ENCODE measurements at regions not wholly inside any gene's neighbourhood (a gene's known extent, or its start where the extent isn't known, plus 50 kb on each side); places are given as distances from the start of the nearest gene placed in this dataset.
"Not testable (repeated sequence)": the region's sequence is repeated elsewhere in the genome, so short reads cannot be mapped to it uniquely, and the experiment has no call there.

GRCh38 chr9:88891040-88891439, 100.2 kb upstream of the S1PR3 start:
- Histone ChIP-seq H3K4me3 (ENCODE audit: low read length in 3 of 3) (no peak overlapping the region), H3K9ac (ENCODE audit: low read depth in 1 of 3, low read length in 3 of 3) (no peak overlapping the region), H3K4me1 (ENCODE audit: control insufficient read depth in 3 of 3, insufficient read depth in 3 of 3, low read length in 3 of 3) (no peaks in the 10 kb centered on the region), H3K36me3 (ENCODE audit: control insufficient read depth in 3 of 3, insufficient read depth in 3 of 3, low read length in 3 of 3) (no peaks in the 10 kb centered on the region), H3K27ac (ENCODE audit: low read depth, low read length) (no peak overlapping the region), H3K27me3 (ENCODE audit: control insufficient read depth in 3 of 3, insufficient read depth in 3 of 3, low read length in 3 of 3) (no peaks in the 10 kb centered on the region), H3K9me3 (ENCODE audit: control insufficient read depth in 3 of 3, low read length in 3 of 3) (no peaks in the 10 kb centered on the region)

GRCh38 chr9:88892724-88893123, 98.5 kb upstream of the S1PR3 start:
- H3K27ac ChIP-seq (ENCODE audit: low read depth, low read length) = no peak overlapping the region
- H3K4me1 ChIP-seq (ENCODE audit: control insufficient read depth in 3 of 3, insufficient read depth in 3 of 3, low read length in 3 of 3) = no peaks in the 10 kb centered on the region
- no peaks in the 10 kb centered on the region for H3K27me3 ChIP-seq (ENCODE audit: control insufficient read depth in 3 of 3, insufficient read depth in 3 of 3, low read length in 3 of 3)
- H3K9me3 ChIP-seq (ENCODE audit: control insufficient read depth in 3 of 3, low read length in 3 of 3) = no peaks in the 10 kb centered on the region
- no peak overlapping the region for H3K9ac ChIP-seq (ENCODE audit: low read depth in 1 of 3, low read length in 3 of 3)
- no peak overlapping the region for H3K4me3 ChIP-seq (ENCODE audit: low read length in 3 of 3)
- H3K36me3 ChIP-seq (ENCODE audit: control insufficient read depth in 3 of 3, insufficient read depth in 3 of 3, low read length in 3 of 3) = no peaks in the 10 kb centered on the region

GRCh38 chr9:88897081-88897480, 94.2 kb upstream of the S1PR3 start:
- no peak overlapping the region for H3K27ac ChIP-seq (ENCODE audit: low read depth, low read length)

GRCh38 chr9:88898039-88898720, 93.1 kb upstream of the S1PR3 start:
- H3K9ac ChIP-seq (ENCODE audit: low read depth in 1 of 3, low read length in 3 of 3) = no peak overlapping the region
- no peaks in the 10 kb centered on the region for H3K36me3 ChIP-seq (ENCODE audit: control insufficient read depth in 3 of 3, insufficient read depth in 3 of 3, low read length in 3 of 3)

More at GRCh38 chr9:88897081-88897480, 94.2 kb upstream of the S1PR3 start:
- H3K9ac ChIP-seq (ENCODE audit: low read depth in 1 of 3, low read length in 3 of 3) = no peak overlapping the region
- H3K9me3 ChIP-seq (ENCODE audit: control insufficient read depth in 3 of 3, low read length in 3 of 3) = no peaks in the 10 kb centered on the region
- H3K27me3 ChIP-seq (ENCODE audit: control insufficient read depth in 3 of 3, insufficient read depth in 3 of 3, low read length in 3 of 3) = no peaks in the 10 kb centered on the region
- H3K4me1 ChIP-seq (ENCODE audit: control insufficient read depth in 3 of 3, insufficient read depth in 3 of 3, low read length in 3 of 3) = no peaks in the 10 kb centered on the region
- H3K36me3 ChIP-seq (ENCODE audit: control insufficient read depth in 3 of 3, insufficient read depth in 3 of 3, low read length in 3 of 3) = no peaks in the 10 kb centered on the region
- H3K4me3 ChIP-seq (ENCODE audit: low read length in 3 of 3) = no peak overlapping the region

GRCh38 chr9:88905506-88905905, 85.8 kb upstream of the S1PR3 start:
- H3K27ac ChIP-seq (ENCODE audit: low read depth, low read length) = no peak overlapping the region
- H3K36me3 ChIP-seq (ENCODE audit: control insufficient read depth in 3 of 3, insufficient read depth in 3 of 3, low read length in 3 of 3) = no peaks in the 10 kb centered on the region
- H3K9me3 ChIP-seq (ENCODE audit: control insufficient read depth in 3 of 3, low read length in 3 of 3) = no peaks in the 10 kb centered on the region
- no peak overlapping the region for H3K9ac ChIP-seq (ENCODE audit: low read depth in 1 of 3, low read length in 3 of 3)
- no peaks in the 10 kb centered on the region for H3K27me3 ChIP-seq (ENCODE audit: control insufficient read depth in 3 of 3, insufficient read depth in 3 of 3, low read length in 3 of 3)
- H3K4me3 ChIP-seq (ENCODE audit: low read length in 3 of 3) = no peak overlapping the region
- H3K4me1 ChIP-seq (ENCODE audit: control insufficient read depth in 3 of 3, insufficient read depth in 3 of 3, low read length in 3 of 3) = no peaks in the 10 kb centered on the region

More at GRCh38 chr9:88898039-88898720, 93.1 kb upstream of the S1PR3 start:
- Histone ChIP-seq H3K9me3 (ENCODE audit: control insufficient read depth in 3 of 3, low read length in 3 of 3) (no peaks in the 10 kb centered on the region), H3K27me3 (ENCODE audit: control insufficient read depth in 3 of 3, insufficient read depth in 3 of 3, low read length in 3 of 3) (no peaks in the 10 kb centered on the region), H3K27ac (ENCODE audit: low read depth, low read length) (no peak overlapping the region), H3K4me1 (ENCODE audit: control insufficient read depth in 3 of 3, insufficient read depth in 3 of 3, low read length in 3 of 3) (no peaks in the 10 kb centered on the region), H3K4me3 (ENCODE audit: low read length in 3 of 3) (no peak overlapping the region)

- H3K27ac ChIP-seq (ENCODE audit: low read depth, low read length) = no peak overlapping the region
- H3K9ac ChIP-seq (ENCODE audit: low read depth in 1 of 3, low read length in 3 of 3) = no peak overlapping the region
- no peaks in the 10 kb centered on the region for H3K9me3 ChIP-seq (ENCODE audit: control insufficient read depth in 3 of 3, low read length in 3 of 3)
- no peaks in the 10 kb centered on the region for H3K27me3 ChIP-seq (ENCODE audit: control insufficient read depth in 3 of 3, insufficient read depth in 3 of 3, low read length in 3 of 3)
- H3K4me1 ChIP-seq (ENCODE audit: control insufficient read depth in 3 of 3, insufficient read depth in 3 of 3, low read length in 3 of 3) = no peaks in the 10 kb centered on the region
- H3K4me3 ChIP-seq (ENCODE audit: low read length in 3 of 3) = no peak overlapping the region
- no peaks in the 10 kb centered on the region for H3K36me3 ChIP-seq (ENCODE audit: control insufficient read depth in 3 of 3, insufficient read depth in 3 of 3, low read length in 3 of 3)
Observed at GRCh38 chr9:88915916-88916315, 75.4 kb upstream of the S1PR3 start.

- H3K9ac ChIP-seq (ENCODE audit: low read depth in 1 of 3, low read length in 3 of 3) = no peak overlapping the region
- no peaks in the 10 kb centered on the region for H3K27me3 ChIP-seq (ENCODE audit: control insufficient read depth in 3 of 3, insufficient read depth in 3 of 3, low read length in 3 of 3)
- no peak overlapping the region for H3K27ac ChIP-seq (ENCODE audit: low read depth, low read length)
- no peaks in the 10 kb centered on the region for H3K4me1 ChIP-seq (ENCODE audit: control insufficient read depth in 3 of 3, insufficient read depth in 3 of 3, low read length in 3 of 3)
- no peaks in the 10 kb centered on the region for H3K9me3 ChIP-seq (ENCODE audit: control insufficient read depth in 3 of 3, low read length in 3 of 3)
- no peak overlapping the region for H3K4me3 ChIP-seq (ENCODE audit: low read length in 3 of 3)
- no peaks in the 10 kb centered on the region for H3K36me3 ChIP-seq (ENCODE audit: control insufficient read depth in 3 of 3, insufficient read depth in 3 of 3, low read length in 3 of 3)
Observed at GRCh38 chr9:88916894-88917293, 74.4 kb upstream of the S1PR3 start.

- Histone ChIP-seq H3K27ac (ENCODE audit: low read depth, low read length) (no peak overlapping the region), H3K9ac (ENCODE audit: low read depth in 1 of 3, low read length in 3 of 3) (no peak overlapping the region), H3K4me1 (ENCODE audit: control insufficient read depth in 3 of 3, insufficient read depth in 3 of 3, low read length in 3 of 3) (no peaks in the 10 kb centered on the region), H3K36me3 (ENCODE audit: control insufficient read depth in 3 of 3, insufficient read depth in 3 of 3, low read length in 3 of 3) (no peaks in the 10 kb centered on the region), H3K9me3 (ENCODE audit: control insufficient read depth in 3 of 3, low read length in 3 of 3) (no peaks in the 10 kb centered on the region), H3K27me3 (ENCODE audit: control insufficient read depth in 3 of 3, insufficient read depth in 3 of 3, low read length in 3 of 3) (no peaks in the 10 kb centered on the region), H3K4me3 (ENCODE audit: low read length in 3 of 3) (no peak overlapping the region)
Observed at GRCh38 chr9:88917375-88917774, 73.9 kb upstream of the S1PR3 start.

- H3K9me3 ChIP-seq (ENCODE audit: control insufficient read depth in 3 of 3, low read length in 3 of 3); H3K9ac ChIP-seq (ENCODE audit: low read depth in 1 of 3, low read length in 3 of 3); H3K4me1 ChIP-seq (ENCODE audit: control insufficient read depth in 3 of 3, insufficient read depth in 3 of 3, low read length in 3 of 3); H3K27me3 ChIP-seq (ENCODE audit: control insufficient read depth in 3 of 3, insufficient read depth in 3 of 3, low read length in 3 of 3); H3K36me3 ChIP-seq (ENCODE audit: control insufficient read depth in 3 of 3, insufficient read depth in 3 of 3, low read length in 3 of 3); H3K27ac ChIP-seq (ENCODE audit: low read depth, low read length); H3K4me3 ChIP-seq (ENCODE audit: low read length in 3 of 3): not testable (repeated sequence)
Observed at GRCh38 chr9:88918537-88918936, 72.7 kb upstream of the S1PR3 start.

- H3K27ac ChIP-seq (ENCODE audit: low read depth, low read length) = no peak overlapping the region
- H3K4me3 ChIP-seq (ENCODE audit: low read length in 3 of 3) = no peak overlapping the region
- H3K27me3 ChIP-seq (ENCODE audit: control insufficient read depth in 3 of 3, insufficient read depth in 3 of 3, low read length in 3 of 3) = peaks cover 0 to 3% (median 0%) of the 10 kb centered on the region in 3 donors
- H3K36me3 ChIP-seq (ENCODE audit: control insufficient read depth in 3 of 3, insufficient read depth in 3 of 3, low read length in 3 of 3) = no peaks in the 10 kb centered on the region
- no peak overlapping the region for H3K9ac ChIP-seq (ENCODE audit: low read depth in 1 of 3, low read length in 3 of 3)
- H3K9me3 ChIP-seq (ENCODE audit: control insufficient read depth in 3 of 3, low read length in 3 of 3) = no peaks in the 10 kb centered on the region
- no peaks in the 10 kb centered on the region for H3K4me1 ChIP-seq (ENCODE audit: control insufficient read depth in 3 of 3, insufficient read depth in 3 of 3, low read length in 3 of 3)
Observed at GRCh38 chr9:88920645-88921044, 70.6 kb upstream of the S1PR3 start.

Measured in skeletal muscle tissue (tissue), 3 donors.